ENCODE measurements at regions not wholly inside any gene's neighbourhood (a gene's known extent, or its start where the extent isn't known, plus 50 kb on each side); places are given as distances from the start of the nearest gene placed in this dataset.
A peak's percentile ranks its signal among the peaks of the same experiment; 100 is the strongest.

DNA sequence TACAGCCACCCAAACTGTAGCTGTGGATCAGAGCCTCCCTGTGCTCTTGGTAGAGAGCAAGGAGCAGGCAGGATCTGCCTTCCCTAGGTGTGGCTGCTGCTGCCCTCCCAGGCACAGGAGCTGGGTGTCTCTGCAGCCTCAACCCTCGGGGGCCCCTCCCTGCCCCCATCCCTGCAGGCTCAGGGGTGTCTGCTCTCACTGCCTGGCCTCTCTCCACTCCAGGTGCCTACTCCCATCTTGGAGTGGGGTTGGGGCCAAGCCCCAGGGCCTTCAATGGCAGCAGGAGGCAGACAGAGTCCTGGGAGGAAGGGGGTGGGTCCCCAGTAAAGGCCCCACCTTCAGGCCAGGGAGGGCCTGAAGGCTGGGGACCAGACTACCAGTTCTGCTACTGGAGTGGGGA, 189.7 kb upstream of the OSR1 start:
- Histone ChIP-seq H3K27me3 (no peaks in the 10 kb centered on the region), H3K27ac (no peak overlapping the region), H3K4me1 (peaks cover 0 to 7% (median 2%) of the 10 kb centered on the region in 4 donors), H3K4me3 (no peak overlapping the region), H3K9me3 (no peaks in the 10 kb centered on the region), H3K36me3 (no peaks in the 10 kb centered on the region)
- 67 to 80% methylated on average over 1 of the region's 1 CpG for WGBS, 2 donors
- no peak for DNase-seq (ENCODE audit: low spot score in 2 of 2)
- TF ChIP-seq EP300 (IDR thresholded peaks at IDR 0.05), result no peak
- no peak for TF ChIP-seq CTCF (IDR thresholded peaks at IDR 0.05)

DNA sequence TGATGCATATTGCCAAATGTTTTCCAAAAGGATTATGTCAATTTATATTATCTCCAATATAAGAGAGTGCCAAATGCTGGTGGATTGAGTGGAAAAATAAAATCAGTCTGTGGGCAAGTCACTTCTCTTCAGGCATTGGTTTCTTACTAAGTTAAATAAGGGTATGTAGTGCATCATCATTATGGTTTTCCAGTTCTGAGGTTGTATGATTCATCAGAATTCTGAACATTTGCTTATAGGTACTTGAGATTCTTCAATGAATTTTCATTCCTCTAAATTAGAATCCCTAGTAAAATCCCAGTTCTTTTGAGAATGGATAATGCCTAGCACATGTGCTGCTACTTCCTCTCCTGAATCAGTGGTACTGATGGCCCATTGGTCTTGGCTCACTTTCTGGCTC, 188.9 kb upstream of the OSR1 start:
- TF ChIP-seq POLR2A (IDR thresholded peaks at IDR 0.05) (no peak), CTCF (IDR thresholded peaks at IDR 0.05) (no peak), EP300 (IDR thresholded peaks at IDR 0.05) (no peak)
- DNase-seq (ENCODE audit: low spot score in 2 of 2), result no peak

DNA sequence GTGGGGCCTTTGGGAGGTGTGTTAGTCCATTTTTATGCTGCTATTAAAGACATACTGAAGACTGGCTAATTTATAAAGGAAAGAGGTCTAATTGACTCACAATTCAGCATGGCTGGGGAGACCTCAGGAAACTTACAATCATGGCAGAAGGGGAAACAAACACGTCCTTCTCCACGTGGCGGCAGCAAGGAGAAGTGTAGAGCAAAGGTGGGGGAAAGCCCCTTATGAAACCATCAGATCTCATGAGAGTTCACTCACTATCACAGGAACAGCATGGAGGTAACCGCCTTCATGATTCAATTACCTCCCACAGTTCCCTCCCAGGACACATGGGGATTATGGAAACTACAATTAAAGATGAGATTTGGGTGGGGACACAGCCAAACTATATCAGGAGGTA, 187.1 kb upstream of the OSR1 start:
- no peaks in the 10 kb centered on the region for H3K9me3 ChIP-seq
- H3K4me1 ChIP-seq, result peaks cover 0 to 18% (median 2%) of the 10 kb centered on the region in 4 donors
- no peaks in the 10 kb centered on the region for H3K27me3 ChIP-seq
- WGBS, 2 donors, result 49 to 75% methylated on average over 4 of the region's 4 CpGs
- DNase-seq (ENCODE audit: low spot score in 2 of 2), result no peak
- TF ChIP-seq POLR2A (IDR thresholded peaks at IDR 0.05) (no peak), EP300 (IDR thresholded peaks at IDR 0.05) (no peak), CTCF (IDR thresholded peaks at IDR 0.05) (no peak)
- no peaks in the 10 kb centered on the region for H3K36me3 ChIP-seq
- no peak overlapping the region for H3K27ac ChIP-seq
- H3K4me3 ChIP-seq, result no peak overlapping the region

More for the DNA sequence above, 188.9 kb upstream of the OSR1 start:
- Histone ChIP-seq H3K4me1 (peaks cover 0 to 12% (median 2%) of the 10 kb centered on the region in 4 donors), H3K27me3 (no peaks in the 10 kb centered on the region), H3K4me3 (no peak overlapping the region), H3K36me3 (no peaks in the 10 kb centered on the region), H3K9me3 (no peaks in the 10 kb centered on the region), H3K27ac (no peak overlapping the region)

- TF ChIP-seq POLR2A (IDR thresholded peaks at IDR 0.05) (no peak), EP300 (IDR thresholded peaks at IDR 0.05) (no peak), CTCF (IDR thresholded peaks at IDR 0.05) (no peak)
- 80 to 89% methylated on average over 2 of the region's 2 CpGs for WGBS, 2 donors
- no peak for DNase-seq (ENCODE audit: low spot score in 2 of 2)
These were observed 185.4 kb upstream of the OSR1 start for GRCh38 chr2:19543663-19544383.

GRCh38 chr2:19542796-19543662, 184.6 kb upstream of the OSR1 start:
- no peak for DNase-seq (ENCODE audit: low spot score in 2 of 2)
- WGBS, 2 donors, result 84 to 89% methylated on average over 8 of the region's 8 CpGs
- H3K36me3 ChIP-seq, result no peaks in the 10 kb centered on the region
- peaks cover 0 to 18% (median 2%) of the 10 kb centered on the region in 4 donors for H3K4me1 ChIP-seq
- no peaks in the 10 kb centered on the region for H3K9me3 ChIP-seq
- TF ChIP-seq EP300 (IDR thresholded peaks at IDR 0.05) (no peak), CTCF (IDR thresholded peaks at IDR 0.05) (no peak), POLR2A (IDR thresholded peaks at IDR 0.05) (no peak)
- no peaks in the 10 kb centered on the region for H3K27me3 ChIP-seq
- H3K4me3 ChIP-seq, result no peak overlapping the region
- peak overlapping the region in 1 of 4 donors; percentile 32 for H3K27ac ChIP-seq

More at GRCh38 chr2:19543663-19544383, 185.4 kb upstream of the OSR1 start:
- Histone ChIP-seq H3K4me1 (peaks cover 0 to 18% (median 2%) of the 10 kb centered on the region in 4 donors), H3K4me3 (no peak overlapping the region), H3K27me3 (no peaks in the 10 kb centered on the region), H3K36me3 (no peaks in the 10 kb centered on the region), H3K27ac (no peak overlapping the region), H3K9me3 (no peaks in the 10 kb centered on the region)
